ENCODE measurements at regions not wholly inside any gene's neighbourhood (a gene's known extent, or its start where the extent isn't known, plus 50 kb on each side); places are given as distances from the start of the nearest gene placed in this dataset.

DNA sequence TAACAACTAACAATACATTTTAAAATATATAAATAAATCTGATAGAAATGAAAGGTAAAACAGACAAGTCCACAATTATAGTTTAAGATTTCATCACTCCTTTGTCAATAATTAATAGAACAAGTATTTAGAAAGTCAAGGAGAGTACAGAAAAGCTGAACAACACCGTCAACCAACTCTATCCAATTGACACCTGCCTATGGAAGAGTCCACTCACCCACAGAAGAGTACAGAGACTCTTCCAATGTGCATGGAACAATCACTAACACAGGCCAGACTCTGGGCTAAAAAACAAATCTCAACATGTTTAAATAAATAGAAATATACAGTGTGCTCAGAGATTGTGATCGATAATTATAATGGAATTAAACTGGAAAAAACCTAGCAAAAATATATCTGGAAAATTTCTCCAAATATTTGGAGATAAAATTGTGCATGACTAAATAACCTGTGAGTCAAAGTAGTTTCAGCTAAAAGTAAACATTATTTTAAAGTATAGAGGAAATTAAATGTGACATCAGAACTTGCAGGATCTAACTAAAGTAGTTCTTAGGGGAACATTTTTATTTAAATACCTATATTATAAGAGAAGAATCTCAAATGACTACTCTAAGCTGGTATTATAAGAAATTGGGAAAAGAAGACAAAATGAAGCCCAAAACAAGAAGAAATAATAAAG lies 109.9 kb upstream of the EGFR start:
- Histone ChIP-seq H3K4me3 (no peak overlapping the region), H3K27ac (no peak overlapping the region), H3K27me3 (no peaks in the 10 kb centered on the region), H3K9me3 (no peaks in the 10 kb centered on the region), H3K4me1 (no peaks in the 10 kb centered on the region), H3K36me3 (no peaks in the 10 kb centered on the region)
- intact Hi-C loops (cut with DNase I; ENCODE audit: low total_unique reads) = loop anchor here (10.0 kb wide), 1 partner anchor 1636 kb away; no protein-coding TSS in a partner anchor
- TF ChIP-seq, protein P1, sequence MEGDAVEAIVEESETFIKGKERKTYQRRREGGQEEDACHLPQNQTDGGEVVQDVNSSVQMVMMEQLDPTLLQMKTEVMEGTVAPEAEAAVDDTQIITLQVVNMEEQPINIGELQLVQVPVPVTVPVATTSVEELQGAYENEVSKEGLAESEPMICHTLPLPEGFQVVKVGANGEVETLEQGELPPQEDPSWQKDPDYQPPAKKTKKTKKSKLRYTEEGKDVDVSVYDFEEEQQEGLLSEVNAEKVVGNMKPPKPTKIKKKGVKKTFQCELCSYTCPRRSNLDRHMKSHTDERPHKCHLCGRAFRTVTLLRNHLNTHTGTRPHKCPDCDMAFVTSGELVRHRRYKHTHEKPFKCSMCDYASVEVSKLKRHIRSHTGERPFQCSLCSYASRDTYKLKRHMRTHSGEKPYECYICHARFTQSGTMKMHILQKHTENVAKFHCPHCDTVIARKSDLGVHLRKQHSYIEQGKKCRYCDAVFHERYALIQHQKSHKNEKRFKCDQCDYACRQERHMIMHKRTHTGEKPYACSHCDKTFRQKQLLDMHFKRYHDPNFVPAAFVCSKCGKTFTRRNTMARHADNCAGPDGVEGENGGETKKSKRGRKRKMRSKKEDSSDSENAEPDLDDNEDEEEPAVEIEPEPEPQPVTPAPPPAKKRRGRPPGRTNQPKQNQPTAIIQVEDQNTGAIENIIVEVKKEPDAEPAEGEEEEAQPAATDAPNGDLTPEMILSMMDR (IDR thresholded peaks at IDR 0.05) = no peak
- TF ChIP-seq POLR2AphosphoS5 (IDR thresholded peaks at IDR 0.05) = no peak
- no peak for TF ChIP-seq POLR2A (IDR thresholded peaks at IDR 0.05)
- no peak for DNase-seq (ENCODE audit: low spot score in 2 of 2)

DNA sequence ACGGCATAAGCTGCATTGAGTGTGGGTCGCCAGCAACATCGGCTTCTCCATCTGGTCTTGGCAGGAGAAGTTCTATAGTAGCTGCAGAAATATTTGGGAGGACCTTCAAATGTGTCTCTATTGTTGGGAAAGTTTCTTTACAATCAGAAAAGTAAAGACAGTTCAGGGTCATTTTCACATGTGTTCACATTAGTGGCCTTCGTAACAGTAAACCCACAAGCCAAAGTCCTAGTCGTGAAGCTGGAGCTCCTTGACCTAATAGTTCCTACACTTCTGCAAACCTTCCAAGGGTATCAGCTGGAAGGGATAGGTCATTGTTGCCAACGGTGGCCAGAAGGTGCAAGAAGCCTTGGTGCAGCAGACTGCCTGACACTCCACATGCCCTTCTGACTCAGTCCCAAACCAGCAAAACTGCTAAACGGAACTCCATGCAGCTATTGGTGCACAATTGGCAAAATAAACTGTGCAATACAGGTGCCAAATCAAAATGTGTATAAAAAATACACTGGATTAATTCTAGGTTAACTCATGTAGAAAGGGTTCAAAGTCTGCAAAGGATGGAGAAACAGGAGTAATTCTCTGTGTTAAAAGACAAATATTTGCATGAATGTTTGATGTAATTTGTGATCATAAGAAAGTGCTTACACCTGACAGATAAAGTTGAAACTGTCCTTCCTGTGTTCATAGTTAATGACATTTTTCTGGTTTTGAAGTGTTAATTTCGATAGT lies 102.8 kb upstream of the EGFR start:
- no peak for TF ChIP-seq POLR2A (IDR thresholded peaks at IDR 0.05)
- TF ChIP-seq POLR2AphosphoS5 (IDR thresholded peaks at IDR 0.05) = no peak
- TF ChIP-seq, protein P1 (IDR thresholded peaks at IDR 0.05) = no peak
- H3K4me1 ChIP-seq = no peaks in the 10 kb centered on the region
- no peaks in the 10 kb centered on the region for H3K27me3 ChIP-seq
- no peak overlapping the region for H3K27ac ChIP-seq
- DNase-seq (ENCODE audit: low spot score in 2 of 2) = no peak
- H3K9me3 ChIP-seq = no peaks in the 10 kb centered on the region
- H3K36me3 ChIP-seq = no peaks in the 10 kb centered on the region
- intact Hi-C loops (cut with DNase I; ENCODE audit: low total_unique reads) = no loop called here
- no peak overlapping the region for H3K4me3 ChIP-seq

DNA sequence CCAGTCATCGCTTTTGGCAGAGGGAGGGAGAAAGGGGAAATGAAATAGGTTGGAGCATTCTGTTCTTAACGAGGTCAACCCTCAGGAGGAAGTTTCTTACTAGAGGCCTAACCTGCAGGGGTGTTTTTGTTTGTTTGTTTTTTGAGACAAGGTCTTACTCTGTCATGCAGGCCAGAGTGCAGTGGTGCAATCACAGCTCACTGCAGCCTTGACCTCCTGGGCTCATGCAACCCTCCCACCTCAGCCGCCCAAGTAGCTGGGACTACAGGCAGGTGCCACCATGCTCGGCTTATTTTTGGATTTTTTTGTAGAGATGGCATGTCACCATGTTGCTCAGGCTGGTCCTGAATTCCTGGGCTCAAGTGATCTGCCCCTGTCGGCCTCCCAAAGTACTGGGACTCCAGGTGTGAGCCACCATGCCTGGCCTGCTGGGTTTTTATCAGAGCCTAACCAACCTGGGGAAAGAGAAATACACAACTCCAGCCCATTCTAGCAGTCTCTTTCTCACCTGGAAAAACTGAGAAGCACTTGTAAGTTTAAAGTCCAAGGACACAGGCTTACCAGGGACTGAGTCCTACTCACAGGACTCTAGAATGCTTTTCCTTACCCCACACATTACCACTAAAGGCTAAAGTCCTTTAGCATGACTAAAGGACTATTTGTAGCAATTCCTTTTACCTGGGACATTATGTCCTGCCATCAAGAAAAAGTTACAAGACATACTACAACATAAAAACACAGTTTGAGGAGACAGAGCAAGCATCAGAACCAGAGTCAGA lies 101.0 kb upstream of the EGFR start:
- DNase-seq (ENCODE audit: low spot score in 2 of 2) = no peak
- Histone ChIP-seq H3K9me3 (no peaks in the 10 kb centered on the region), H3K36me3 (no peaks in the 10 kb centered on the region), H3K27ac (no peak overlapping the region), H3K4me1 (no peaks in the 10 kb centered on the region), H3K27me3 (no peaks in the 10 kb centered on the region), H3K4me3 (no peak overlapping the region)
- TF ChIP-seq POLR2A (IDR thresholded peaks at IDR 0.05) (no peak), POLR2AphosphoS5 (IDR thresholded peaks at IDR 0.05) (no peak)
- TF ChIP-seq, protein P1 (IDR thresholded peaks at IDR 0.05) = no peak
- intact Hi-C loops (cut with DNase I; ENCODE audit: low total_unique reads) = no loop called here

DNA sequence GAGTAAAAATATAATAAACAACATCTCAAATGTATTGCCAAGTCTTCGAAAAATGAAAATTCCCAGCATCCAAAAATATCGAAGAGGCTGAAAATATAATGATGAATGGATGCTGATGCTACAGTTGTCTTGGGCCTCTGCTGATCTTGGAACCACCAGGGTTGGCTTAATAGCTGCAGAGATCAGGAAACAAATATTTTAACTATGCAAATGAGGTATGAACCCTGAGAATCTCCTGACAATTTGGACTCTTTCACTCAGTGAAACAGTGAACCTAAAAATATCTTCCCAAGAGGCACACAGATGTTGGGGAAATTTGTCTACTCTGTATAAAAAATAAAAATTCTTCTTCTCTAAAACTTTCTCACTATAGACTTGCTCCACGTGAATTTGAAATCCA lies 97.7 kb upstream of the EGFR start:
- H3K9me3 ChIP-seq = no peaks in the 10 kb centered on the region
- intact Hi-C loops (cut with DNase I; ENCODE audit: low total_unique reads) = no loop called here
- H3K4me1 ChIP-seq = no peaks in the 10 kb centered on the region
- no peaks in the 10 kb centered on the region for H3K27me3 ChIP-seq
- H3K27ac ChIP-seq = no peak overlapping the region
- TF ChIP-seq POLR2A (IDR thresholded peaks at IDR 0.05) = no peak
- TF ChIP-seq, protein P1 (IDR thresholded peaks at IDR 0.05) = no peak
- H3K36me3 ChIP-seq = no peaks in the 10 kb centered on the region
- DNase-seq (ENCODE audit: low spot score in 2 of 2) = no peak
- H3K4me3 ChIP-seq = no peak overlapping the region

DNA sequence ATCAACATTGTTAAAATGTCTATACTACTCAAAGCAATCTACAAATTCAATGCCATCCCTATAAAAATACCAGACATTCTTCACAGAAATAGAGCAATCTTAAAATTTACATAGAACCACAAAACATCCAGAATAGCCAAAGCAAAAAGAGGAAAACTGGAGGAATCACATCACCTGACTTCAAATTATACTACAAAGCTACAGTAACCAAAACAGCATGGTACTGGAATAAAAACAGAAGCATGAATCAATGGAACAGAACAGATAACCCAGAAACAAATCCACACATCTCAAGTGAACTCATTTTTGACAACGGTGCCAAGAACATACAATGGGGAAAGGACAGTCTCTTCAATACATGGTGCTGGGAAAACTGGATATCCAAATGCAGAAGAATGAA lies 87.3 kb upstream of the EGFR start:
- no peak overlapping the region for H3K27ac ChIP-seq
- no peaks in the 10 kb centered on the region for H3K9me3 ChIP-seq
- H3K4me1 ChIP-seq = no peaks in the 10 kb centered on the region
- no peak overlapping the region for H3K4me3 ChIP-seq
- intact Hi-C loops (cut with DNase I; ENCODE audit: low total_unique reads) = no loop called here
- H3K36me3 ChIP-seq = no peaks in the 10 kb centered on the region
- TF ChIP-seq POLR2AphosphoS5 (IDR thresholded peaks at IDR 0.05) = no peak
- TF ChIP-seq, protein P1 (IDR thresholded peaks at IDR 0.05) = no peak
- DNase-seq (ENCODE audit: low spot score in 2 of 2) = no peak
- no peaks in the 10 kb centered on the region for H3K27me3 ChIP-seq
